Neural cell (in vitro differentiated cells): ENCODE measurements at regions not wholly inside any gene's neighbourhood (a gene's known extent, or its start where the extent isn't known, plus 50 kb on each side); places are given as distances from the start of the nearest gene placed in this dataset.

Source experiments
- H2AFZ ChIP-seq: fragments of 200-600, 300-800 bp; sonication (generic), shearing (Covaris generic); 2 replicates; pipeline ENCODE4 v1.6.0; 2014; ENCODE audit warnings: low read depth, mild to moderate bottlenecking, antibody characterized with exemption, low read length, moderate library complexity
- H3F3A ChIP-seq: fragments of 200-600 bp; shearing (Covaris generic); 2 replicates; pipeline ENCODE4 v1.6.1; 2016; ENCODE audit warnings: mild to moderate bottlenecking, moderate library complexity, mixed read lengths, antibody characterized with exemption, low read length; ENCODE audit not compliant: insufficient read depth, poor library complexity, severe bottlenecking
- H3K27ac ChIP-seq: fragments of 200-600, 300-800 bp; sonication (generic), shearing (Covaris generic); 2 replicates; pipeline ENCODE4 v1.5.1; 2014; ENCODE audit warnings: mild to moderate bottlenecking, low read length, moderate library complexity
- H3K27me3 ChIP-seq: fragments of 300-800, 200-600 bp; sonication (generic), shearing (Covaris generic); 2 replicates; pipeline ENCODE4 v1.6.0; 2014; ENCODE audit warnings: mild to moderate bottlenecking, low read depth, low read length, moderate library complexity; ENCODE audit not compliant: insufficient read depth
- H3K36me3 ChIP-seq: fragments of 300-800, 200-600 bp; sonication (generic), shearing (Covaris generic); 2 replicates; pipeline ENCODE4 v1.5.1; 2014; ENCODE audit warnings: mild to moderate bottlenecking, antibody characterized with exemption, low read length, moderate library complexity; ENCODE audit not compliant: insufficient read depth
- H3K4me2 ChIP-seq: fragments of 300-800, 200-600 bp; sonication (generic), shearing (Covaris generic); 2 replicates; pipeline ENCODE4 v1.6.0; 2014; ENCODE audit warnings: mild to moderate bottlenecking, low read length
- H3K4me3 ChIP-seq: fragments of 300-800, 200-600 bp; sonication (generic), shearing (Covaris generic); 2 replicates; pipeline ENCODE4 v1.5.1; 2014; ENCODE audit warnings: mild to moderate bottlenecking, low read length, moderate library complexity
- H3K79me2 ChIP-seq: fragments of 200-600 bp; shearing (Covaris generic); replicated peaks from 2 replicates; pipeline ENCODE4 v1.6.0; 2014; ENCODE audit warnings: mild to moderate bottlenecking, low read length, moderate library complexity; ENCODE audit not compliant: insufficient read depth
- H3K9ac ChIP-seq: fragments of 300-800, 200-600 bp; sonication (generic), shearing (Covaris generic); 2 replicates; pipeline ENCODE4 v1.6.1; 2016; ENCODE audit warnings: mild to moderate bottlenecking, low read length, mixed read lengths
- H3K9me2 ChIP-seq: fragments of 200-600 bp; shearing (Covaris generic); 2 replicates; pipeline ENCODE4 v1.6.1; 2016; ENCODE audit warnings: mild to moderate bottlenecking, low read length, mixed read lengths; ENCODE audit not compliant: insufficient read depth
- H3K9me3 ChIP-seq: fragments of 200-600, 300-800 bp; sonication (generic), shearing (Covaris generic); 2 replicates; pipeline ENCODE4 v1.6.1; 2016; ENCODE audit warnings: mild to moderate bottlenecking, mixed run types, low read length, moderate library complexity, mixed read lengths
- H4K20me1 ChIP-seq: fragments of 200-600 bp; shearing (Covaris generic); 2 replicates; pipeline ENCODE4 v1.6.1; 2016; ENCODE audit warnings: mild to moderate bottlenecking, mixed run types; ENCODE audit not compliant: insufficient read depth
- CTCF ChIP-seq: fragments of 450-650 bp; IDR thresholded peaks from 2 replicates; pipeline ENCODE4 v1.5.1; 2014; ENCODE audit warnings: antibody characterized with exemption, mild to moderate bottlenecking, moderate library complexity; ENCODE audit not compliant: poor library complexity, severe bottlenecking
- EP300 ChIP-seq: fragments of 450-650 bp; conservative IDR thresholded peaks from 2 replicates; pipeline ENCODE4 v1.6.1; 2014; ENCODE audit warnings: antibody characterized with exemption, mild to moderate bottlenecking, moderate library complexity; ENCODE audit not compliant: poor library complexity, severe bottlenecking
- EZH2 ChIP-seq: fragments of 200-600, 300-800 bp; shearing (Covaris generic), sonication (generic); IDR thresholded peaks from 2 replicates; pipeline ENCODE4 v1.6.1; 2014; ENCODE audit warnings: antibody characterized with exemption, low read length, borderline replicate concordance, mild to moderate bottlenecking; ENCODE audit not compliant: insufficient read depth, poor library complexity, severe bottlenecking
- MXI1 ChIP-seq: fragments of 450-650 bp; conservative IDR thresholded peaks from 2 replicates; pipeline ENCODE4 v1.6.1; 2014; ENCODE audit warnings: antibody characterized with exemption, mild to moderate bottlenecking; ENCODE audit not compliant: poor library complexity, severe bottlenecking
- POLR2AphosphoS5 ChIP-seq: IDR thresholded peaks from 2 replicates; pipeline ENCODE4 v1.6.1; 2012
- RAD21 ChIP-seq: fragments of 450-650 bp; conservative IDR thresholded peaks from 2 replicates; pipeline ENCODE4 v1.6.1; 2014; ENCODE audit warnings: antibody characterized with exemption, mild to moderate bottlenecking, moderate library complexity
- SMC3 ChIP-seq: fragments of 450-650 bp; conservative IDR thresholded peaks from 2 replicates; pipeline ENCODE4 v1.6.1; 2014; ENCODE audit warnings: antibody characterized with exemption, mild to moderate bottlenecking, moderate library complexity; ENCODE audit not compliant: poor library complexity
- TAF1 ChIP-seq: IDR thresholded peaks from 2 replicates; pipeline ENCODE4 v1.6.1; 2012; ENCODE audit warnings: low read depth
- TF ChIP-seq, protein P1 (sequence below): IDR thresholded peaks from 2 replicates; pipeline ENCODE4 v1.6.1; 2012; ENCODE audit warnings: borderline replicate concordance

DNA sequence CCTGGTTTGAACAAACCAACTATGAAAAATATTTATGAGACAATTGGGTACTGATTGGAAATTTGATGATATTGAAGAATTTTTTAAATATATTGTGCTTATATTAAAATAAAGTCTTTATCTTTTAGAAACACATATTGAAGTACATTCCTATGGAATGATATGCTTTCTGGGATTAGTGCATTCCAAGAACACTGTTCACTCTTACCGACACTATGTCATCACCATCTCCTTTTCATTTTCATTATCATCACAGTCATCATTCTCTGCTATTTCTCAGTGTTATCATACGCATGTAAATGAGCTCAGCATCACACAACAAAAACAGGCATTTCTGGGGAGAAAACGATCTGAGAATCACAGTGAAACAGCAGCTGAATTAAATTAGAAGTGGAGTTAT, 513.3 kb upstream of the CCDC196 start:
- H3K27me3 ChIP-seq: no peaks in the 10 kb centered on the region
- H4K20me1 ChIP-seq: no peaks in the 10 kb centered on the region
- H3K9me2 ChIP-seq: no peaks in the 10 kb centered on the region
- no peak overlapping the region for H3K4me2 ChIP-seq
- H3K27ac ChIP-seq: no peak overlapping the region
- H3K9me3 ChIP-seq: no peaks in the 10 kb centered on the region
- H3K79me2 ChIP-seq: no peaks in the 10 kb centered on the region
- H3K36me3 ChIP-seq: no peaks in the 10 kb centered on the region
- TF ChIP-seq, protein P1, sequence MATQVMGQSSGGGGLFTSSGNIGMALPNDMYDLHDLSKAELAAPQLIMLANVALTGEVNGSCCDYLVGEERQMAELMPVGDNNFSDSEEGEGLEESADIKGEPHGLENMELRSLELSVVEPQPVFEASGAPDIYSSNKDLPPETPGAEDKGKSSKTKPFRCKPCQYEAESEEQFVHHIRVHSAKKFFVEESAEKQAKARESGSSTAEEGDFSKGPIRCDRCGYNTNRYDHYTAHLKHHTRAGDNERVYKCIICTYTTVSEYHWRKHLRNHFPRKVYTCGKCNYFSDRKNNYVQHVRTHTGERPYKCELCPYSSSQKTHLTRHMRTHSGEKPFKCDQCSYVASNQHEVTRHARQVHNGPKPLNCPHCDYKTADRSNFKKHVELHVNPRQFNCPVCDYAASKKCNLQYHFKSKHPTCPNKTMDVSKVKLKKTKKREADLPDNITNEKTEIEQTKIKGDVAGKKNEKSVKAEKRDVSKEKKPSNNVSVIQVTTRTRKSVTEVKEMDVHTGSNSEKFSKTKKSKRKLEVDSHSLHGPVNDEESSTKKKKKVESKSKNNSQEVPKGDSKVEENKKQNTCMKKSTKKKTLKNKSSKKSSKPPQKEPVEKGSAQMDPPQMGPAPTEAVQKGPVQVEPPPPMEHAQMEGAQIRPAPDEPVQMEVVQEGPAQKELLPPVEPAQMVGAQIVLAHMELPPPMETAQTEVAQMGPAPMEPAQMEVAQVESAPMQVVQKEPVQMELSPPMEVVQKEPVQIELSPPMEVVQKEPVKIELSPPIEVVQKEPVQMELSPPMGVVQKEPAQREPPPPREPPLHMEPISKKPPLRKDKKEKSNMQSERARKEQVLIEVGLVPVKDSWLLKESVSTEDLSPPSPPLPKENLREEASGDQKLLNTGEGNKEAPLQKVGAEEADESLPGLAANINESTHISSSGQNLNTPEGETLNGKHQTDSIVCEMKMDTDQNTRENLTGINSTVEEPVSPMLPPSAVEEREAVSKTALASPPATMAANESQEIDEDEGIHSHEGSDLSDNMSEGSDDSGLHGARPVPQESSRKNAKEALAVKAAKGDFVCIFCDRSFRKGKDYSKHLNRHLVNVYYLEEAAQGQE: no peak
- TF ChIP-seq TAF1: no peak
- TF ChIP-seq POLR2AphosphoS5: no peak
- no peak for TF ChIP-seq EP300
- no peak for TF ChIP-seq SMC3
- no peak for TF ChIP-seq EZH2
- TF ChIP-seq MXI1: no peak
- TF ChIP-seq CTCF: no peak
- TF ChIP-seq RAD21: no peak
- H2AFZ ChIP-seq: no peak overlapping the region
- H3K4me3 ChIP-seq: no peak overlapping the region
- H3K9ac ChIP-seq: no peak overlapping the region
- no peaks in the 10 kb centered on the region for H3F3A ChIP-seq

GRCh38 chr14:65975865-65976264, 510.3 kb upstream of the CCDC196 start:
- H3K9me2 ChIP-seq: no peaks in the 10 kb centered on the region
- no peak overlapping the region for H3K9ac ChIP-seq
- H3K4me2 ChIP-seq: no peak overlapping the region
- no peak overlapping the region for H3K4me3 ChIP-seq
- no peaks in the 10 kb centered on the region for H3K36me3 ChIP-seq
- no peaks in the 10 kb centered on the region for H4K20me1 ChIP-seq
- H3K9me3 ChIP-seq: no peaks in the 10 kb centered on the region
- no peaks in the 10 kb centered on the region for H3K79me2 ChIP-seq
- H3K27me3 ChIP-seq: no peaks in the 10 kb centered on the region
- H3K27ac ChIP-seq: no peak overlapping the region
- no peaks in the 10 kb centered on the region for H3F3A ChIP-seq
- TF ChIP-seq RAD21: no peak
- no peak for TF ChIP-seq POLR2AphosphoS5
- TF ChIP-seq TAF1: no peak
- TF ChIP-seq SMC3: no peak
- TF ChIP-seq EP300: no peak
- no peak for TF ChIP-seq MXI1
- TF ChIP-seq, protein P1: no peak
- TF ChIP-seq EZH2: no peak
- TF ChIP-seq CTCF: no peak
- no peak overlapping the region for H2AFZ ChIP-seq
